Thyroid gland (tissue), 4 donors: ENCODE measurements at regions not wholly inside any gene's neighbourhood (a gene's known extent, or its start where the extent isn't known, plus 50 kb on each side); places are given as distances from the start of the nearest gene placed in this dataset.

ENCODE experiments used
- DNase-seq, 2 donors: peaks; one replicate each; pipeline ENCODE4 v3.0.0-alpha.2; 2019
- H3K27ac ChIP-seq, 3 donors: fragments of 200-600 bp; sonication (generic); 1 replicate in 2 of 3; 2 replicates in 1 of 3; pipeline ENCODE4 v1.5.1; 2016 to 2019; ENCODE audit warnings: mild to moderate bottlenecking in 1 of 3, moderate library complexity in 1 of 3
- H3K27me3 ChIP-seq: fragments of 200-600 bp; sonication (generic); one replicate; pipeline ENCODE4 v1.5.1; 2019
- H3K36me3 ChIP-seq, 2 donors: fragments of 200-600 bp; sonication (generic); one replicate each; pipeline ENCODE4 v1.5.1; 2016 to 2019
- H3K4me1 ChIP-seq, 2 donors: fragments of 200-600 bp; sonication (generic); one replicate each; pipeline ENCODE4 v1.5.1; 2017 to 2019
- H3K4me3 ChIP-seq, 3 donors: fragments of 200-600 bp; sonication (generic); replicated peaks in 1 of 3; 1 replicate in 2 of 3; 2 replicates in 1 of 3; pipeline ENCODE4 v1.5.1; 2016; ENCODE audit warnings: mild to moderate bottlenecking in 1 of 3
- H3K9me3 ChIP-seq: fragments of 200-600 bp; sonication (generic); one replicate; pipeline ENCODE4 v1.5.1; 2017
- POLR2A ChIP-seq, 2 donors: fragments of 450-650 bp; IDR thresholded peaks; one replicate each; pipeline ENCODE4 v1.6.1; 2017; ENCODE audit warnings: antibody characterized with exemption in 2 of 2, mild to moderate bottlenecking in 2 of 2, moderate library complexity in 1 of 2
- WGBS, 2 donors: methylation state at CpG; one replicate each; pipeline ENCODE4 v1.1.5; 2017; 5-methylcytosine and 5-hydroxymethylcytosine counted together
- intact Hi-C: fragments of 100-400 bp; cut with DNase I; formaldehyde crosslinking; loops from one replicate; pipeline ENCODE4 v1.15.1; 2023
- TF ChIP-seq, protein P1 (sequence below), 6 experiments: fragments of 200-600 bp in 3 of 6; fragments of 450-650 bp in 3 of 6; sonication (generic) in 3 of 6; IDR thresholded peaks; one replicate each; pipeline ENCODE4 v1.5.1; 2016 to 2019; ENCODE audit warnings: antibody characterized with exemption in 6 of 6, mild to moderate bottlenecking in 2 of 6, inconsistent platforms in 1 of 6, moderate library complexity in 1 of 6

GRCh38 chr15:38665586-38666305 is 101.1 kb upstream of the RASGRP1 start:
- Histone ChIP-seq H3K27ac (no peak overlapping the region), H3K4me3 (no peak overlapping the region), H3K4me1 (no peaks in the 10 kb centered on the region), H3K9me3 (no peaks in the 10 kb centered on the region), H3K36me3 (no peaks in the 10 kb centered on the region), H3K27me3 (no peaks in the 10 kb centered on the region)
- DNase-seq = no peak
- no peak for TF ChIP-seq POLR2A (IDR thresholded peaks at IDR 0.05)
- TF ChIP-seq, protein P1, sequence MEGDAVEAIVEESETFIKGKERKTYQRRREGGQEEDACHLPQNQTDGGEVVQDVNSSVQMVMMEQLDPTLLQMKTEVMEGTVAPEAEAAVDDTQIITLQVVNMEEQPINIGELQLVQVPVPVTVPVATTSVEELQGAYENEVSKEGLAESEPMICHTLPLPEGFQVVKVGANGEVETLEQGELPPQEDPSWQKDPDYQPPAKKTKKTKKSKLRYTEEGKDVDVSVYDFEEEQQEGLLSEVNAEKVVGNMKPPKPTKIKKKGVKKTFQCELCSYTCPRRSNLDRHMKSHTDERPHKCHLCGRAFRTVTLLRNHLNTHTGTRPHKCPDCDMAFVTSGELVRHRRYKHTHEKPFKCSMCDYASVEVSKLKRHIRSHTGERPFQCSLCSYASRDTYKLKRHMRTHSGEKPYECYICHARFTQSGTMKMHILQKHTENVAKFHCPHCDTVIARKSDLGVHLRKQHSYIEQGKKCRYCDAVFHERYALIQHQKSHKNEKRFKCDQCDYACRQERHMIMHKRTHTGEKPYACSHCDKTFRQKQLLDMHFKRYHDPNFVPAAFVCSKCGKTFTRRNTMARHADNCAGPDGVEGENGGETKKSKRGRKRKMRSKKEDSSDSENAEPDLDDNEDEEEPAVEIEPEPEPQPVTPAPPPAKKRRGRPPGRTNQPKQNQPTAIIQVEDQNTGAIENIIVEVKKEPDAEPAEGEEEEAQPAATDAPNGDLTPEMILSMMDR (IDR thresholded peaks at IDR 0.05) = no peak
- WGBS, 2 donors = 88 to 89% methylated on average over 3 of the region's 3 CpGs
- intact Hi-C loops = no loop called here

DNA sequence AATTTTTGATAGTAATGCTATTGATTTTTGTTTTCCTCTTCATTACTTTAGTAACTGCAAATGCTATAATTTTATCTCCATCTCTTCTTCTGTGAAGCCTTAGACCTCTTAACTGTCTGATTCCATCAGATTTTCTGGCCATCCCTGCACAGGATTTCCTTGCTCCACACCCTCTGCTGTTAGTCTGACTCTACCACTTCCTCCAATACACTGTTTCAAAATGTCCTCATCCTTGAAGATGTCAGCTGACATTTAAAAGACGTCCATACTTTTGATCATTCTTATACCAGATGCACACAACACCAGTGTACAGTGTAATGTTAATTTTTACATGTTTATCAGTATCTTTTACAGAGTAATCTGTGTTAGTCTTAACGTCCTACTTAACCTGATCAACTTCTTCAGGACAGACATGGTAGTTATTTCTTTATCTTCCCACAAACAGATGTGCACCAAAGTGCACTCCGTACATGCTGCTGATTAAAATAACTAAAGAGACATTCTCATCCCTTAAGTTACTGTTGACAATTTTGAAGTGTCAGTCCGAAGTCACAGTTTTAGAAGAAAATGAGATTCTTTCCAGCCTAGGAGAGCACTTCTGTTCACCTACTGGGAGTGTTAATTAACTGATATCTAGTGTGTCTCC is 102.4 kb upstream of the RASGRP1 start:
- TF ChIP-seq, protein P1 (IDR thresholded peaks at IDR 0.05) = no peak
- TF ChIP-seq POLR2A (IDR thresholded peaks at IDR 0.05) = no peak
- Histone ChIP-seq H3K4me1 (no peaks in the 10 kb centered on the region), H3K9me3 (no peaks in the 10 kb centered on the region), H3K27me3 (no peaks in the 10 kb centered on the region), H3K27ac (no peak overlapping the region), H3K4me3 (no peak overlapping the region), H3K36me3 (no peaks in the 10 kb centered on the region)
- intact Hi-C loops = no loop called here
- WGBS, 2 donors = 38 to 44% methylated on average over 4 of the region's 4 CpGs
- no peak for DNase-seq

DNA sequence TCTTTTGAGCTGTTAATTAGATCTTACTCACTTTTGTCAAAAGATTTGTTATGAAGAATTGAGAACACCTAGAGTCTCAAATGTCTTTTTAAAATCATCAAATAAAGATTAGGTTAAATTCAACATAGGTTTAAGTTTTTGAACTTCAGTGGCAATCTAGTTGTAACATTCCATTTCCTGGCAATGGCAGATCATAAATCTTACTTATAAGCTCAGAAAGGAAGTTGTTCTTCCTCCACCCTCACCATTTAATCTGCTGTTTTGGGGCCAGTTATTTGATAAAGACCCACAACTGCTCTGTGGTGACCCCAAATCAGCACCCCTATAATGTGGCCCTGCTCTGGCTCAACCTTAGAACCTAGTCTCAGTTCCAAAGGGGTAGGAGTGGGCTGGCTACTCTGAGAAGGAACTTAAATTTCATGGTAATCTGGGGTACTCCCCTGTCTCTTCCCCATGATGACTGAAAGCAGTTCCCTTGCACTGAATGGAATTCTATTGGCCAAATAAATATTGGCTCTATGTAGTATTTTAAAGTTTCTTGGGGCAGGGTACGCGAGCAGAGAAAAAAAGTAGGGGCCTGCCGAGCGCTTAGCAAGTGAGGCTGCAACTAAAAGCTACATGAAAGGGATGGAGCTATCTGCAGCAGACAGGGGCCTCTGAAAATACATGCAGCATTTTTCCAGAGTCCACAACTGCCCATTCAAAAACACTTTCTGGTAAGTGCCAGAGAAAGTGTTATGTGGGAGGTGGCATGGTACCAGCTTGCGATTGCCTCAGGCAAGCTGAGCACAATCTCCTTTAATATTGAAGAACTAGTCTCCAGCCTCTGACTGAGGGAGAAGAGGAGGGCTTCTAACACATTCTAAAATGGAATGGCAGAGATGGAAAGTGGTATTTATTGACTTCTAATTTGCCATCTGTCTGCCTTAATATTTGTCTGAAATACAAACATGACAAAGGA is 103.6 kb upstream of the RASGRP1 start:
- Histone ChIP-seq H3K27me3 (no peaks in the 10 kb centered on the region), H3K4me3 (no peak overlapping the region), H3K4me1 (no peaks in the 10 kb centered on the region), H3K27ac (no peak overlapping the region), H3K36me3 (no peaks in the 10 kb centered on the region), H3K9me3 (no peaks in the 10 kb centered on the region)
- no peak for DNase-seq
- no peak for TF ChIP-seq POLR2A (IDR thresholded peaks at IDR 0.05)
- TF ChIP-seq, protein P1 (IDR thresholded peaks at IDR 0.05) = no peak
- WGBS, 2 donors = 85 to 92% methylated on average over 5 of the region's 5 CpGs
- intact Hi-C loops = no loop called here

GRCh38 chr15:38668898-38669391 is 104.3 kb upstream of the RASGRP1 start:
- no peaks in the 10 kb centered on the region for H3K27me3 ChIP-seq
- intact Hi-C loops = no loop called here

More at GRCh38 chr15:38668898-38669391, 104.3 kb upstream of the RASGRP1 start:
- no peak for DNase-seq
- Histone ChIP-seq H3K4me1 (no peaks in the 10 kb centered on the region), H3K9me3 (no peaks in the 10 kb centered on the region), H3K27ac (no peak overlapping the region), H3K36me3 (no peaks in the 10 kb centered on the region), H3K4me3 (no peak overlapping the region)
- WGBS, 2 donors = 46 to 56% methylated on average over 8 of the region's 8 CpGs
- TF ChIP-seq POLR2A (IDR thresholded peaks at IDR 0.05) = no peak
- TF ChIP-seq, protein P1 (IDR thresholded peaks at IDR 0.05) = no peak
